SU-DHL-6 (cell line): ENCODE measurements at regions not wholly inside any gene's neighbourhood (a gene's known extent, or its start where the extent isn't known, plus 50 kb on each side); places are given as distances from the start of the nearest gene placed in this dataset.

ENCODE experiments used
- CTCF ChIP-seq: fragments of 200-600 bp; sonication (generic); IDR thresholded peaks from one replicate; pipeline ENCODE4 v1.5.1; 2017; ENCODE audit warnings: antibody characterized with exemption, mild to moderate bottlenecking, low read length, moderate library complexity; ENCODE audit not compliant: insufficient read depth, poor library complexity, severe bottlenecking
- EZH2phosphoT487 ChIP-seq: fragments of 200-600 bp; sonication (generic), shearing (Covaris generic); conservative IDR thresholded peaks from 2 replicates; pipeline ENCODE4 v1.6.1; 2018; ENCODE audit warnings: mild to moderate bottlenecking, antibody characterized with exemption, low read length, moderate library complexity, mixed read lengths

DNA sequence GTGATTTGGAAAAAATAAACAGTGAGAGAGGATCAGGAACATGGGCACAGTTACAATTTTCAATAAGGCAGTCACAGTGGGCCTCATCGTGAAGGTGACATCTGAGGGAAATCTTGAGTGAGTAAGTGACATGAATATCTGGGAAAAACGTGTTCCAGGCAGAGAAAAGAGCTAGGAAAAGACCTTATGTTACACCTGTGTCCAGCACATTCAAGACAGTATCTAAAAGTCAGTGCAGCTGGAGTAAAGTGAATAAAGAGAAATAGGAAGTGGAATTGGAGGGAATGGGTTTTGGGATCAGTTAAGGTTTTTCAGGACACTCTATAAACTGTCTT lies 827.5 kb upstream of the FAT3 start:
- TF ChIP-seq CTCF: no peak
- no peak for TF ChIP-seq EZH2phosphoT487
